Mesendoderm (in vitro differentiated cells): ENCODE measurements at regions not wholly inside any gene's neighbourhood (a gene's known extent, or its start where the extent isn't known, plus 50 kb on each side); places are given as distances from the start of the nearest gene placed in this dataset.

Source experiments
- DNase-seq: peaks from one replicate; pipeline ENCODE4 v3.0.0; 2013
- H2AK5ac ChIP-seq: 2 replicates; pipeline ENCODE4 v1.6.1; 2013; ENCODE audit warnings: low read length, inconsistent platforms
- H2BK120ac ChIP-seq: 2 replicates; pipeline ENCODE4 v1.6.1; 2013; ENCODE audit warnings: low read depth, mild to moderate bottlenecking, low read length, moderate library complexity, mixed read lengths
- H2BK15ac ChIP-seq: replicated peaks from 2 replicates; pipeline ENCODE4 v1.6.1; 2013; ENCODE audit warnings: low read depth, mild to moderate bottlenecking, moderate library complexity
- H2BK5ac ChIP-seq: 2 replicates; pipeline ENCODE4 v1.6.1; 2013; ENCODE audit warnings: low read length, inconsistent platforms
- H3K18ac ChIP-seq: 2 replicates; pipeline ENCODE4 v1.6.1; 2013; ENCODE audit warnings: mild to moderate bottlenecking, low read length, mixed read lengths
- H3K23ac ChIP-seq: one replicate; pipeline ENCODE4 v1.6.1; 2013; ENCODE audit warnings: low read length
- H3K27ac ChIP-seq: 2 replicates; pipeline ENCODE4 v1.5.1; 2013; ENCODE audit warnings: low read depth, mild to moderate bottlenecking, inconsistent platforms, low read length, moderate library complexity
- H3K27me3 ChIP-seq: 2 replicates; pipeline ENCODE4 v1.6.1; 2013; ENCODE audit warnings: low read length, control low read depth, mild to moderate bottlenecking, inconsistent platforms; ENCODE audit not compliant: insufficient read depth, poor library complexity
- H3K36me3 ChIP-seq: 2 replicates; pipeline ENCODE4 v1.6.1; 2013; ENCODE audit warnings: low read length, inconsistent platforms; ENCODE audit not compliant: control insufficient read depth, insufficient read depth
- H3K4ac ChIP-seq: one replicate; pipeline ENCODE4 v1.6.1; 2013; ENCODE audit warnings: low read depth, mild to moderate bottlenecking, low read length, moderate library complexity
- H3K4me1 ChIP-seq: 2 replicates; pipeline ENCODE4 v1.6.1; 2013; ENCODE audit warnings: low read depth, low read length, inconsistent platforms; ENCODE audit not compliant: control insufficient read depth
- H3K4me2 ChIP-seq: 2 replicates; pipeline ENCODE4 v1.6.1; 2013; ENCODE audit warnings: low read length
- H3K4me3 ChIP-seq: 2 replicates; pipeline ENCODE4 v1.5.1; 2013; ENCODE audit warnings: mild to moderate bottlenecking, low read length
- H3K56ac ChIP-seq: one replicate; pipeline ENCODE4 v1.6.1; 2013; ENCODE audit warnings: low read length
- H3K79me1 ChIP-seq: 2 replicates; pipeline ENCODE4 v1.6.1; 2013; ENCODE audit warnings: low read length, inconsistent platforms
- H3K79me2 ChIP-seq: 2 replicates; pipeline ENCODE4 v1.6.1; 2013; ENCODE audit warnings: mild to moderate bottlenecking, low read length; ENCODE audit not compliant: control insufficient read depth, insufficient read depth
- H3K9ac ChIP-seq: 2 replicates; pipeline ENCODE4 v1.6.1; 2013; ENCODE audit warnings: low read length, inconsistent platforms
- H4K5ac ChIP-seq: one replicate; pipeline ENCODE4 v1.6.1; 2013; ENCODE audit warnings: low read length
- H4K8ac ChIP-seq: one replicate; pipeline ENCODE4 v1.6.1; 2013; ENCODE audit warnings: low read depth, mild to moderate bottlenecking, control low read depth, low read length, moderate library complexity
- WGBS: extraction: QIAGEN DNeasy Blood & Tissue Kit; methylation state at CpG from one replicate; pipeline ENCODE4 v1.1.7; 2013; ENCODE audit warnings: low lambda C conversion rate, missing lambda C conversion rate; ENCODE audit not compliant: insufficient coverage; ENCODE audit errors: extremely low coverage; 5-methylcytosine and 5-hydroxymethylcytosine counted together

GRCh38 chr13:88919970-88920628 lies 1248.9 kb downstream of the SLITRK5 start:
- H3K9ac ChIP-seq = no peak overlapping the region
- no peak overlapping the region for H2BK5ac ChIP-seq
- no CpG with 5 or more reads among the region's 3 CpGs for WGBS
- H3K4me1 ChIP-seq = no peaks in the 10 kb centered on the region
- H3K79me1 ChIP-seq = no peaks in the 10 kb centered on the region
- no peak for DNase-seq
- no peak overlapping the region for H3K18ac ChIP-seq
- H3K4ac ChIP-seq = no peak overlapping the region
- H3K23ac ChIP-seq = no peak overlapping the region
- no peak overlapping the region for H2AK5ac ChIP-seq
- H4K5ac ChIP-seq = no peak overlapping the region
- H3K36me3 ChIP-seq = no peaks in the 10 kb centered on the region
- no peak overlapping the region for H3K4me3 ChIP-seq
- H2BK120ac ChIP-seq = no peak overlapping the region
- H3K56ac ChIP-seq = no peak overlapping the region
- H3K4me2 ChIP-seq = no peak overlapping the region
- H3K79me2 ChIP-seq = no peaks in the 10 kb centered on the region
- H3K27ac ChIP-seq = no peak overlapping the region
- no peak overlapping the region for H2BK15ac ChIP-seq
- H3K27me3 ChIP-seq = no peaks in the 10 kb centered on the region
- H4K8ac ChIP-seq = no peak overlapping the region

GRCh38 chr13:88925954-88926353 lies 1254.8 kb downstream of the SLITRK5 start:
- no CpG with 5 or more reads among the region's 3 CpGs for WGBS
- Histone ChIP-seq H3K4ac (no peak overlapping the region), H3K18ac (no peak overlapping the region), H4K5ac (no peak overlapping the region), H2BK120ac (no peak overlapping the region), H2BK15ac (no peak overlapping the region), H2BK5ac (no peak overlapping the region), H3K23ac (no peak overlapping the region), H3K79me2 (no peaks in the 10 kb centered on the region), H3K4me3 (no peak overlapping the region), H3K4me2 (no peak overlapping the region), H4K8ac (no peak overlapping the region), H3K79me1 (no peaks in the 10 kb centered on the region), H3K9ac (no peak overlapping the region), H3K36me3 (no peaks in the 10 kb centered on the region), H3K4me1 (no peaks in the 10 kb centered on the region), H3K27ac (no peak overlapping the region), H3K27me3 (no peaks in the 10 kb centered on the region), H2AK5ac (no peak overlapping the region), H3K56ac (no peak overlapping the region)
- no peak for DNase-seq

- no peaks in the 10 kb centered on the region for H3K79me1 ChIP-seq
- H2BK15ac ChIP-seq = no peak overlapping the region
- H3K4me1 ChIP-seq = no peaks in the 10 kb centered on the region
- no peak overlapping the region for H3K4me2 ChIP-seq
- no peak overlapping the region for H3K4ac ChIP-seq
- no peaks in the 10 kb centered on the region for H3K79me2 ChIP-seq
- no CpG with 5 or more reads among the region's 5 CpGs for WGBS
- H3K36me3 ChIP-seq = no peaks in the 10 kb centered on the region
- H3K56ac ChIP-seq = no peak overlapping the region
- H3K18ac ChIP-seq = no peak overlapping the region
- H2BK5ac ChIP-seq = no peak overlapping the region
- no peak overlapping the region for H4K8ac ChIP-seq
- no peak overlapping the region for H3K9ac ChIP-seq
- no peak overlapping the region for H3K4me3 ChIP-seq
- H2AK5ac ChIP-seq = no peak overlapping the region
- H3K27me3 ChIP-seq = no peaks in the 10 kb centered on the region
- DNase-seq = no peak
- no peak overlapping the region for H3K23ac ChIP-seq
- H4K5ac ChIP-seq = no peak overlapping the region
- no peak overlapping the region for H3K27ac ChIP-seq
- H2BK120ac ChIP-seq = no peak overlapping the region
Measured at GRCh38 chr13:88926890-88927502, 1255.8 kb downstream of the SLITRK5 start.

GRCh38 chr13:88932950-88933349 lies 1261.8 kb downstream of the SLITRK5 start:
- no peak overlapping the region for H3K4me2 ChIP-seq
- H3K9ac ChIP-seq = no peak overlapping the region
- no peak overlapping the region for H2BK5ac ChIP-seq
- H4K5ac ChIP-seq = no peak overlapping the region
- H3K56ac ChIP-seq = no peak overlapping the region
- H2BK15ac ChIP-seq = no peak overlapping the region
- no CpG with 5 or more reads among the region's 1 CpG for WGBS
- H3K18ac ChIP-seq = no peak overlapping the region
- no peaks in the 10 kb centered on the region for H3K4me1 ChIP-seq
- H3K27me3 ChIP-seq = no peaks in the 10 kb centered on the region
- H3K4me3 ChIP-seq = no peak overlapping the region
- no peak for DNase-seq
- H3K79me1 ChIP-seq = no peaks in the 10 kb centered on the region
- no peak overlapping the region for H2BK120ac ChIP-seq
- H3K23ac ChIP-seq = no peak overlapping the region
- H3K4ac ChIP-seq = no peak overlapping the region
- H3K36me3 ChIP-seq = no peaks in the 10 kb centered on the region
- no peak overlapping the region for H4K8ac ChIP-seq
- no peak overlapping the region for H2AK5ac ChIP-seq
- no peaks in the 10 kb centered on the region for H3K79me2 ChIP-seq
- H3K27ac ChIP-seq = no peak overlapping the region

- no peak overlapping the region for H2AK5ac ChIP-seq
- no peak overlapping the region for H3K4ac ChIP-seq
- no peak overlapping the region for H3K56ac ChIP-seq
- no peak overlapping the region for H3K27ac ChIP-seq
- H3K27me3 ChIP-seq = no peaks in the 10 kb centered on the region
- H3K18ac ChIP-seq = no peak overlapping the region
- H2BK5ac ChIP-seq = no peak overlapping the region
- H3K23ac ChIP-seq = no peak overlapping the region
- H3K79me1 ChIP-seq = no peaks in the 10 kb centered on the region
- H2BK120ac ChIP-seq = no peak overlapping the region
- H3K9ac ChIP-seq = no peak overlapping the region
- no peak overlapping the region for H3K4me2 ChIP-seq
- no peaks in the 10 kb centered on the region for H3K36me3 ChIP-seq
- H3K4me1 ChIP-seq = no peaks in the 10 kb centered on the region
- no CpG with 5 or more reads among the region's 3 CpGs for WGBS
- H3K4me3 ChIP-seq = no peak overlapping the region
- DNase-seq = no peak
- H4K8ac ChIP-seq = no peak overlapping the region
- H4K5ac ChIP-seq = no peak overlapping the region
- H3K79me2 ChIP-seq = no peaks in the 10 kb centered on the region
- no peak overlapping the region for H2BK15ac ChIP-seq
Measured at GRCh38 chr13:88937384-88937783, 1266.2 kb downstream of the SLITRK5 start.

GRCh38 chr13:88945793-88946192 lies 1274.6 kb downstream of the SLITRK5 start:
- H3K23ac ChIP-seq = no peak overlapping the region
- no peak overlapping the region for H3K4me3 ChIP-seq

More at GRCh38 chr13:88945793-88946192, 1274.6 kb downstream of the SLITRK5 start:
- H2BK120ac ChIP-seq = no peak overlapping the region
- H3K79me1 ChIP-seq = no peaks in the 10 kb centered on the region
- H2BK5ac ChIP-seq = no peak overlapping the region
- H3K9ac ChIP-seq = no peak overlapping the region
- H3K18ac ChIP-seq = no peak overlapping the region
- no peak overlapping the region for H4K5ac ChIP-seq
- H3K27ac ChIP-seq = no peak overlapping the region
- no peak for DNase-seq
- no peaks in the 10 kb centered on the region for H3K36me3 ChIP-seq
- H3K4ac ChIP-seq = no peak overlapping the region
- H2AK5ac ChIP-seq = no peak overlapping the region
- no peaks in the 10 kb centered on the region for H3K79me2 ChIP-seq
- no peak overlapping the region for H3K4me2 ChIP-seq
- H4K8ac ChIP-seq = no peak overlapping the region
- no peak overlapping the region for H2BK15ac ChIP-seq
- no peaks in the 10 kb centered on the region for H3K4me1 ChIP-seq
- WGBS = no CpG with 5 or more reads among the region's 4 CpGs
- no peaks in the 10 kb centered on the region for H3K27me3 ChIP-seq
- H3K56ac ChIP-seq = no peak overlapping the region
